Mesenchymal stem cell (in vitro differentiated cells and primary cell): ENCODE measurements at regions not wholly inside any gene's neighbourhood (a gene's known extent, or its start where the extent isn't known, plus 50 kb on each side); places are given as distances from the start of the nearest gene placed in this dataset.

Experiments
- DNase-seq: peaks from one replicate; pipeline ENCODE4 v3.0.0-alpha.2; 2013
- H2AFZ ChIP-seq: one replicate; pipeline ENCODE4 v1.6.1; 2013; ENCODE audit warnings: low read depth, mild to moderate bottlenecking, control low read depth, inconsistent platforms, low read length, moderate library complexity
- H2AK5ac ChIP-seq: 2 replicates; pipeline ENCODE4 v1.6.1; 2013; ENCODE audit warnings: low read length, moderate library complexity, mild to moderate bottlenecking, inconsistent platforms; ENCODE audit not compliant: severe bottlenecking
- H2BK120ac ChIP-seq: one replicate; pipeline ENCODE4 v1.6.1; 2013; ENCODE audit warnings: low read depth, mild to moderate bottlenecking, inconsistent platforms, low read length, moderate library complexity
- H2BK12ac ChIP-seq, 2 experiments: one replicate each; pipeline ENCODE4 v1.6.1; 2013; ENCODE audit warnings: inconsistent platforms in 2 of 2, low read length in 2 of 2, mild to moderate bottlenecking in 2 of 2, moderate library complexity in 2 of 2, control low read depth in 1 of 2
- H2BK15ac ChIP-seq: one replicate; pipeline ENCODE4 v1.6.1; 2013; ENCODE audit warnings: mild to moderate bottlenecking, low read depth, inconsistent platforms; ENCODE audit not compliant: poor library complexity, severe bottlenecking
- H2BK5ac ChIP-seq: 2 replicates; pipeline ENCODE4 v1.6.1; 2013; ENCODE audit warnings: low read depth, mild to moderate bottlenecking, low read length, control low read depth, inconsistent platforms; ENCODE audit not compliant: poor library complexity, severe bottlenecking
- H3K14ac ChIP-seq, 2 experiments: one replicate each; pipeline ENCODE4 v1.6.1; 2013; ENCODE audit warnings: inconsistent platforms in 2 of 2, low read length in 2 of 2, control low read depth in 1 of 2, mild to moderate bottlenecking in 1 of 2, moderate library complexity in 1 of 2
- H3K18ac ChIP-seq, 2 experiments: one replicate each; pipeline ENCODE4 v1.6.1; 2013; ENCODE audit warnings: inconsistent platforms in 2 of 2, low read length in 2 of 2, control low read depth in 1 of 2, low read depth in 1 of 2, mild to moderate bottlenecking in 1 of 2
- H3K23ac ChIP-seq, 2 experiments: one replicate each; pipeline ENCODE4 v1.6.1; 2013; ENCODE audit warnings: inconsistent platforms in 2 of 2, low read length in 2 of 2, mild to moderate bottlenecking in 2 of 2, moderate library complexity in 2 of 2, control low read depth in 1 of 2
- H3K27ac ChIP-seq: 2 replicates; pipeline ENCODE4 v1.5.1; 2013; ENCODE audit warnings: mild to moderate bottlenecking, moderate library complexity, low read length, control low read depth, inconsistent platforms; ENCODE audit not compliant: poor library complexity, severe bottlenecking
- H3K27me3 ChIP-seq, 2 experiments: 2 replicates each; pipeline versions ENCODE4 v1.6.1 to v1.7.0; 2013; ENCODE audit warnings: low read length in 2 of 2, mild to moderate bottlenecking in 2 of 2, moderate library complexity in 2 of 2, control low read depth in 1 of 2, inconsistent platforms in 1 of 2; ENCODE audit not compliant: control insufficient read depth in 1 of 2, insufficient read depth in 1 of 2
- H3K36me3 ChIP-seq, 2 experiments: 2 replicates each; pipeline versions ENCODE4 v1.6.1 to v1.7.0; 2013; ENCODE audit warnings: low read length in 2 of 2, control low read depth in 1 of 2, inconsistent platforms in 1 of 2, low read depth in 1 of 2, mild to moderate bottlenecking in 1 of 2; ENCODE audit not compliant: insufficient read depth in 2 of 2, control insufficient read depth in 1 of 2
- H3K4ac ChIP-seq, 2 experiments: one replicate each; pipeline ENCODE4 v1.6.1; 2013; ENCODE audit warnings: inconsistent platforms in 2 of 2, low read length in 2 of 2, mild to moderate bottlenecking in 2 of 2, moderate library complexity in 2 of 2, control low read depth in 1 of 2, low read depth in 1 of 2
- H3K4me1 ChIP-seq: 2 replicates; pipeline ENCODE4 v1.6.1; 2013; ENCODE audit warnings: low read depth, low read length, control low read depth; ENCODE audit not compliant: control insufficient read depth, insufficient read depth
- H3K4me2 ChIP-seq: 2 replicates; pipeline ENCODE4 v1.6.1; 2013; ENCODE audit warnings: low read length, mild to moderate bottlenecking, inconsistent platforms; ENCODE audit not compliant: poor library complexity, severe bottlenecking
- H3K4me3 ChIP-seq, 2 experiments: 2 replicates each; pipeline versions ENCODE4 v1.5.1 to v1.7.0; 2013; ENCODE audit warnings: low read length in 2 of 2, mild to moderate bottlenecking in 2 of 2, control low read depth in 1 of 2, low read depth in 1 of 2; ENCODE audit not compliant: insufficient read depth in 1 of 2
- H3K79me1 ChIP-seq: replicated peaks from 2 replicates; pipeline ENCODE4 v1.6.1; 2013; ENCODE audit warnings: mild to moderate bottlenecking, control low read depth, low read length, inconsistent platforms; ENCODE audit not compliant: poor library complexity, severe bottlenecking
- H3K9ac ChIP-seq: 2 replicates; pipeline ENCODE4 v1.7.0; 2013; ENCODE audit warnings: mild to moderate bottlenecking, low read length, moderate library complexity
- H3K9me3 ChIP-seq: 2 replicates; pipeline ENCODE4 v1.7.0; 2013; ENCODE audit warnings: mild to moderate bottlenecking, low read length; ENCODE audit not compliant: control insufficient read depth
- H4K8ac ChIP-seq: one replicate; pipeline ENCODE4 v1.6.1; 2013; ENCODE audit warnings: inconsistent platforms, mild to moderate bottlenecking, low read length, moderate library complexity
- H4K91ac ChIP-seq: one replicate; pipeline ENCODE4 v1.6.1; 2013; ENCODE audit warnings: mild to moderate bottlenecking, low read length, inconsistent platforms
- WGBS: methylation state at CpG from one replicate; pipeline ENCODE4 v1.1.7; 2013; ENCODE audit warnings: mixed read lengths; 5-methylcytosine and 5-hydroxymethylcytosine counted together

DNA sequence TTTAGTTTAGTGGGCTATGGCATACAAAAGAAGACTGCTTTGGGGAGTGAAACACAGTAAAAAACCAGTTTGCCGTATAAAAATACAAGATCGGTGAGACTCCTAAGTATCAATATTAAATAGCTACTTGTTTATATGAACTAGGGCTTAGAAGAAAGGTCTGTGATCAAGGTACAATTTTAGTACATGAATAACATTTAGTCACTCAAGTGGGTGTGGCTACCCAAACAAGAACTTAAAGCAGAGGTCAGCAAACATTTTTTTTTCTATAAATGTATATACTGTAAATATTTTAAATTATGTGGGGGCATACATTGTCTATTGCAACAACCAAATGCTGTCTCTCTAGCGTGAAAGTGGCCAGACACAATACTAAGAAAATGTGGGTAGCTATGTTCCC lies 1452.5 kb upstream of the NUDT12 start:
- H3K14ac ChIP-seq: no peak overlapping the region
- H2BK120ac ChIP-seq: no peak overlapping the region
- H2BK12ac ChIP-seq: no peak overlapping the region
- no peak for DNase-seq
- no peak overlapping the region for H4K8ac ChIP-seq
- H3K18ac ChIP-seq: no peak overlapping the region
- H2AK5ac ChIP-seq: no peak overlapping the region
- WGBS: no CpG with 5 or more reads among the region's 3 CpGs
- no peak overlapping the region for H3K4me3 ChIP-seq
- H3K79me1 ChIP-seq: no peaks in the 10 kb centered on the region
- H3K4ac ChIP-seq: no peak overlapping the region
- no peaks in the 10 kb centered on the region for H3K27me3 ChIP-seq
- H2BK15ac ChIP-seq: no peak overlapping the region
- H3K9me3 ChIP-seq: peaks cover 5% of the 10 kb centered on the region
- H3K36me3 ChIP-seq: no peaks in the 10 kb centered on the region
- no peak overlapping the region for H3K23ac ChIP-seq
- no peak overlapping the region for H2BK5ac ChIP-seq
- no peak overlapping the region for H3K27ac ChIP-seq
- no peak overlapping the region for H2AFZ ChIP-seq
- no peak overlapping the region for H4K91ac ChIP-seq
- H3K9ac ChIP-seq: no peak overlapping the region
- H3K4me1 ChIP-seq: no peaks in the 10 kb centered on the region
- H3K4me2 ChIP-seq: no peak overlapping the region

DNA sequence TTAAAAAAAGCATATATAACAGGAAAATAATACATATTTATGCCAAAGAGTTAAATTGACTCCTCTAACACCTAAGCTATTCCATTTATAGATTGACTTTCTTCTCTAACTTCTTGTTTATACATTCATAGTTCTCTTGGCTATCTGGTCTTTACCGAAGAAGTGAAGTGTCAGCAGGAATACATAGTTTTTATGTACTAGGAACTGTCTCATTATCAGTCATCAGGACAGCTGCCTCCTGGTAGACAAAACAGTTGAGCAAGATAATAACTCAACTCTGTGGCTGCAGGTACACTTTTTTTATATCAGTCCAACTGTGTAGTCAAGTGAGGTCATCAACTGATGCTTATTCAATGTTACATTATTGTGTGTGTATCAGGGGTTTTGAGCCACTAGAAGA lies 1436.0 kb upstream of the NUDT12 start:
- Histone ChIP-seq H3K18ac (no peak overlapping the region), H3K4ac (no peak overlapping the region), H3K9me3 (peaks cover 5% of the 10 kb centered on the region), H3K36me3 (no peaks in the 10 kb centered on the region), H3K9ac (no peak overlapping the region), H2BK5ac (no peak overlapping the region), H3K79me1 (no peaks in the 10 kb centered on the region), H3K27ac (no peak overlapping the region), H2BK12ac (no peak overlapping the region), H3K23ac (no peak overlapping the region), H2BK15ac (no peak overlapping the region), H3K4me3 (no peak overlapping the region), H3K27me3 (no peaks in the 10 kb centered on the region), H2AFZ (no peak overlapping the region), H3K4me1 (no peaks in the 10 kb centered on the region), H4K8ac (no peak overlapping the region), H3K4me2 (no peak overlapping the region), H2BK120ac (no peak overlapping the region), H4K91ac (no peak overlapping the region), H2AK5ac (no peak overlapping the region), H3K14ac (no peak overlapping the region)
- WGBS: no CpG with 5 or more reads among the region's 1 CpG
- DNase-seq: no peak

DNA sequence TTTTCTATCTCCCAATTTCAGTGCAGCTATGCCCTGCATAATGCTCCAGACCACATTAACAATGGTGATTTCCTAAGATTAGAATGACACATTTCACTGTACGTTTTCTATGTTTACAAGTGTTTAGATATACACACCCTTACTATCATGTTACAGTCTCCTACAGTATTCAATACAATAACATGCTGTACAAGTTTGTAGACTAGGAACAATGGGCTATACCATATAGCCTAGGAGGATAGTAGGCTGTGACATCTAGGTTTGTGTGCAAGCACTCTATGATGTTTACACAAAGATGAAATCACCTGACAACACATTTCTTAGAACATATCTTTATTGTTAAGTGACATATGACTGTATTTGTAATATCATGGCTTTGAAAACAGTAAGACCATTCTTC lies 1435.6 kb upstream of the NUDT12 start:
- Histone ChIP-seq H3K4me1 (no peaks in the 10 kb centered on the region), H2BK15ac (no peak overlapping the region), H2BK12ac (no peak overlapping the region), H2BK5ac (no peak overlapping the region), H3K4me3 (no peak overlapping the region), H3K4me2 (no peak overlapping the region), H3K23ac (no peak overlapping the region), H3K14ac (no peak overlapping the region), H4K91ac (no peak overlapping the region), H3K4ac (no peak overlapping the region), H3K18ac (no peak overlapping the region), H3K27me3 (no peaks in the 10 kb centered on the region), H2AK5ac (no peak overlapping the region), H3K27ac (no peak overlapping the region), H3K9me3 (peaks cover 5% of the 10 kb centered on the region), H3K79me1 (no peaks in the 10 kb centered on the region), H2AFZ (no peak overlapping the region), H3K36me3 (no peaks in the 10 kb centered on the region), H3K9ac (no peak overlapping the region), H2BK120ac (no peak overlapping the region), H4K8ac (no peak overlapping the region)
- WGBS: 100% methylated on average over 1 of the region's 1 CpG
- DNase-seq: no peak

DNA sequence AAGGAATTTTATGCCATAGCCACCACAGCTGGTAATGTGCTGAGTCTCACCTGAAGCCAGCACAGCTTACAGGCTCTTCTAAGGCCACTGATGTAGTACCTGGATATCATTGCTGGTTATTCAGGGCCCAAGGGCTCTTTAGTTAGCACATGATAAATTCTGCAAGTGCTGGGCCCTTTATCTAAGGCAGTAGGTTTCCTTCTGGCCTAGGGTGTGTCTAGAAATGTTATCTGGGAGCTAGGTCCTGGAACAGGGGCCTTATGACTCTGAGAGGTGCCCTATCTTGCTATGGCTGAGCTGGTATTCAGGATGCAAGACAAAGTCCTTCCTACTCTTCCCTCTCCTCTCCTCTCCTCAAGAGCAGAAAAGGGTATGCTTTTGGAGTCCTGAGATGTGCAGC lies 1424.5 kb upstream of the NUDT12 start:
- no peaks in the 10 kb centered on the region for H3K4me1 ChIP-seq
- H3K4me2 ChIP-seq: no peak overlapping the region
- H2BK5ac ChIP-seq: no peak overlapping the region
- H3K79me1 ChIP-seq: no peaks in the 10 kb centered on the region
- H4K91ac ChIP-seq: no peak overlapping the region
- H2BK120ac ChIP-seq: no peak overlapping the region
- H2BK12ac ChIP-seq: no peak overlapping the region
- H3K4me3 ChIP-seq: no peak overlapping the region
- no peak overlapping the region for H2AFZ ChIP-seq
- no peak overlapping the region for H3K23ac ChIP-seq
- no peak overlapping the region for H3K18ac ChIP-seq
- H3K4ac ChIP-seq: no peak overlapping the region
- H4K8ac ChIP-seq: no peak overlapping the region
- no peak overlapping the region for H2AK5ac ChIP-seq
- H2BK15ac ChIP-seq: no peak overlapping the region
- no peaks in the 10 kb centered on the region for H3K27me3 ChIP-seq
- H3K9me3 ChIP-seq: peaks cover 39% of the 10 kb centered on the region
- no peak overlapping the region for H3K27ac ChIP-seq
- no peak for DNase-seq
- H3K14ac ChIP-seq: no peak overlapping the region
- no peak overlapping the region for H3K9ac ChIP-seq
- H3K36me3 ChIP-seq: no peaks in the 10 kb centered on the region
